HG03442 (cell line): ENCODE measurements at regions not wholly inside any gene's neighbourhood (a gene's known extent, or its start where the extent isn't known, plus 50 kb on each side); places are given as distances from the start of the nearest gene placed in this dataset.

Experiments
- ATAC-seq: cut with Tn5 transposase; IDR thresholded peaks from one replicate; pipeline ENCODE4 v1.9.1; 2021; ENCODE audit warnings: mild to moderate bottlenecking, moderate library complexity; ENCODE audit not compliant: unreplicated experiment

DNA sequence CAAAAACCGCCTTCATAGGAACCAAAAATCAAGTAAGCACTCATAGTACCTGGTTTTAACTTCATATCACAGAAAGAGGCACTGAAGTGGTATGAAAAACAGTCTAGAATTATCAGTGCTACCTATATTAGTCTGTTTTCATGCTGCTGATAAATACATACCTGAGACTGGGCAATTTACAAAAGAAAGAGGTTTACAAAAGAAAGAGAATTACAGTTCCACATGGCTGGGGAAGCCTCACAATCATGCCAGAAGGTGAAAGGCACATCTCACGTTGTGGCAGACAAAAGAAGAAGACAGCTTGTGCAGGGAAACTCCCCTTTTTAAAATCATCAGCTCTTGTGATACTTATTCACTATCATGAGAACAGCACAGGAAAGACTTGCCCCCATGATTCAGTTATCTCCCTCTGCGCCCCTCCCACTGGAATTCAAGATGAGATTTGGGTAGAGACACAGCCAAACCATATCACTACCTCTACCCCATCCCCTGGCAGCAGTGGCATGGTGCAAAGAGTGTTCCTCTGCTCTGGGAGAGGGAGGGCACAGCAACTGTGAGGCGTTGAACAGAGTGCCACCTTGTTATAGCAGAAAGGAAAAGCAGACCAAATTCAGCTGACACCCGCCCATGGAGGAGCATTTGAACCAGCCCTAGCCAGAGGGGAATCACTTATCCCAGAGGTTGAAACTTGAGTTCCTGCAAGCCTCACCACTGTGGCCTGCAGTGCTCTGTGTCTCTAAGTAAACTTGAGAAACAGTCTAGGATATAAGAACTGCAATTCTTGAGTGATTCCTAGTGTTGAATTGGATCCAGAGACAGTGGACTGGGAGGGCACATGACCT is 61.9 kb upstream of the PTPRZ1 start:
- no peak for ATAC-seq

DNA sequence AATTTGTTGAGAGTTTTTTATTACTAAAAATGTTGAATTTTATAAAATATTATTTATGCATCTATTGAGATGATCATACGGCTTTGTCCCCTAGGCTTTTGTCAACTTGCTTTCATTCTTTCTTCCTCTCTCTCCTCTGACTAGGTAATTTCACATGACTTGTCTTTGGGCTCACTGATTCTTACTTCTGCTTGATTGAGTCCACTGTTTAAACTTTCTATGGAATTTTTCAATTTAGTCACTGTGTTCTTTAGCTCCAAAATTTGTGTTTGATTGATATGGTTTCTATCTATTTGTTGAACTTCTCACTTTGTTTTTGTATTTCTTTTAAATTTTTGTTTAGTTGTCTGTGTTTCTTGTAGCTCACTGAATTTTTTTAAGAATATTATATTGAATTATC is 65.9 kb upstream of the PTPRZ1 start:
- ATAC-seq: no peak

DNA sequence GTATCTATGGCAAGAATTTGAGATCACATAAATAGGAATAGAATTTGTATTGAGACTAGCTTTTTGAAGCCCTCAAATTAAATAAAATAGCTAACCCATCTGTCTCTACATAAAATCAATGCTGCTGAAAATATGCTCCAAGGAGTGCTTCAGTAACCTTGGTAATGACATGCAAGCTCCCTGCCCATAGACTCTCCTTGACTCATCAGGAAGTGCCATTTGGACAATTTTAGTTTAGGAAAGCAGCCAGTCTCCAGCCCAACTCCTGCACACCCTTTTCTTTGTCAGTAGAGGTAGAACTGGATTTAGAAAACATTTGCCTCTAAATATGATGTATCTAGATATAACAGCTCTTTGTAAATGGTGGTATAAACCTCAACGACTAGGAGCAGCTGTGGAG is 69.9 kb upstream of the PTPRZ1 start:
- ATAC-seq: no peak

DNA sequence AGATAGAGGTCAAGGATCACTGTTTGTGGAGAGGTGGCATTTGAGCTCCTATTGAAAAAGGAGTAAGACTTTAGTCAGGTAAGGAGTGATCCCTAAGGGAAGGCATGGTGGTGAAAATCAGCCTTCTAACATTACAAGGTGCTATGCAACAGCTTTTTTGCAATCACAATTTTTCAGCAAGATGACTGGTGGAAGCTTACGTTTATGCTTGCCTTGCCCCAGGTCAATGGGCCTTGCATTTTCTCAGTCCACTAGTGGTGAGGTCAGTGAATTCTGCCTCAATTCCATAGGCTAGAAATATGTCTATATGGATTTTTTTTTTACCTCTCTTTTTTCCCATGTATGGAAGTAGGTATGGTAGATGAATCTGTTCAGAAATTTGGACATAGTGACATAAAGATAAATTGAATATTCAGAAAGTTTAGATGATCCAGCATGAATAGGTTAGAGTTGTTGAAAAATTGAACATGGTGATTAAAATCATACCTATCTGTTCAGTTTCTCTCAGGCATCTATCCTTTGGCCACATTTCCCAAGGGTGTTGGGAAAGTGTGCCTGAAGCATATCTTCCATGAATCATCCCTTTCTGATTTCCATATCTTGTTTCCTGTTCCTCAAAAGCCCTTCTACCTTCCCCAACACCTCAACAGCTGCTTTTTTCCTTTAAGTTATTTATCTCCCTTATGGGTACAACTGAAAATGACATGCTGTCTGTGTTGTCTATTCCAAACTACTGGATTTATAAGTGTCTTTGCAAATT is 71.9 kb upstream of the PTPRZ1 start:
- ATAC-seq: no peak

DNA sequence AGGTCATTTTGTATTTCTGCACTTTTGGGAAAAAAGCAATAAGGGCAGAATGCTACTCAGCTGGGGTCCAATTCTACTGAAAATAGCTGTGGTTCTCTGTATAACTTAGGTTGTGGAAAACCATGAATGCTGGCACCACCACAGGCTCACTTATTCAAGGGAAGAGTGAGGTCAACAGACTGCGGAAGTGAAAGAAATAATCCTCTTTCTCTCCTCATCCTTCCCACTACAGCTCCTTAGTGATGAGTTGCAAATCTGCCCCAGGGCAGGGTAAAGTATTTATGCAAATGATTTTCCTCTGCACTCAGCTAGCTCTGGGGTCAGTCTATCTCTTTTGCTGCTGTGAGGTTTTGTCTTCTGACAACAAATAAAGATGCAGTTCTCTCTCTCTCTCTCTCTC is 74.1 kb upstream of the PTPRZ1 start:
- no peak for ATAC-seq

DNA sequence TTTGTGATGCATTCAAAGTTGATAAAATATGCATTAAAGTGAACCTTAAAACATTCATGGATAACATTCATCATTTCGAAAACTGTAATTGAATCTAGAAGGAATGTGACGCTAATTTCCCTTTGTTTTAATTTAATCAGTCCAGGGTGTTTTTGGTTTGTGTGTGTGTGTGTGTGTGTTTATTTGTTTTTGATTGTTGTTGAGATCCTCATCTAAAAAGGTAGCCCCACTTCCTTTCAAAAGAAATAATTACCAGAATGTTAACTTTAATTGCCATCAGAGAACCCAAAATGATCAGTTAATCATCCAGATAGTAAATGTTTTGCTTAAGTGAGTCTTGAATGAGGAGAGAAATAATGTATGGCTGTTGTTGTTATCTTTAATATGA is 74.5 kb upstream of the PTPRZ1 start:
- ATAC-seq: no peak

DNA sequence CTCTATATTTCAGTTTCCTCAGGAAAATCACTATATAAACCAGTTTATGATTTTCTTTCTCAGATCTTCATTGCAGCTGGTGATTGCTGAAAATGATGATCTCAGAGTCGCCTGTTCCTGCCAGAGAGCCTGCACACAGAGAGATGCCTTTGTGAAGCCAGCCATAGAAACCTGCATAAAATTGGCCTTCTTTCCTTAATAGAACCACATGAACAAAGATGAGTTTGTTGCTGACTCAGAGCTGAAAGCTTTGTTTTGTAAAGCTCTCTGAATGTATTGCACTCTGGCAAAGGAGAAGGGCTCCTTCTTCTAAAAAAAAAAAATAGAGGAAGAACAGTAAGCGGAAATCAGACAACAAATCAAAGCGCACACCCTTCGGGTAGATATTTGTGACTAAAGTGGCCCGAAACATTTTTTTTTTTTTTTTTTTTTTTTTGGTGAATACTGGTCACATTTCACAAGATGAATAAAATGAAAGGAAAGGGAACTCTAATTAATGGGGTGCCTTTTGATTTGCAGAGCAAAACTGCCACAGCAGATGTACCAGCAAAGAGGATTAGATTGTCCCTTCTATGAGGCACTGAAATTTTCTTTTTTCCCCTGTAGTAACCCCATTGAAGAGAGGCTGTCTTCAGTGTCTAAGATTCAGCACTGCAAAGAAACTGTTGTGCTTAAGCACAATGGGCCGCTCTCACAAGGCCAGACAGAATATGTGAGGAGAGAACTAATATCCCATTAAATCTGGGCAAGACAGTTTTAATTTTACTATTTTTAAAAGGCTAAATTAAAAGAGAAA is 75.1 kb upstream of the PTPRZ1 start:
- no peak for ATAC-seq

DNA sequence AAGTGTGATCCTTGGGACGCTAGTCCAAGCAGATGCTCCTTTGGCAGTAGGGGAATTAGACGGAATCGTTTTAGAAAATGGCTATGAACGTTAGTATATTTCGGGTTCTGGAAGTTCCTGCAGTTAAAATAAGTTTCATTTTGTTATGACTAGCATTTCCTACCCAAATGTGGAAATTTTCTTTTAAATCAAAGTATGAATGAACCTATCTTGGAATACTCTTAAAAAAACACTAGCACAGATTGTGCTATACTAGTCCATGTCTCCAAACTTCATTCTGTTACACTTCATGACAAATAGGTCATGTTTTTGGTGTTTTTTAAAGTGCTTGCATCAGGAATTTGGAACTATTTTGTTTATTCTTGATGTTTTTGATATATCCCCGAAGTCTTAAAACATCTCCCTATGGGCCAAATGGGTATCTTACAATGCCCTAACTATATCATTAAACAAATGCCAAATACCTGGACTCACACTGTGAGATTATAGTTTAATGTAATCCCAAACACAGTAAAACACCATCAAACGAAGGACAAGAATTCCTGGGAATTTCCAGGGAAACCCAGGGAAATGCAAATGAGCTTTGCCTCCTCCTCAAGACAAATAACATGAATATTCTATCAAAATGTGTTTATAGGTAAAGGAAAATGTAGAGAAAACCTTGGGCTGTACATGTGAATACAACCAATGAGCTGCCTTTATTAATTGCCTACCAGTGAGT is 75.9 kb upstream of the PTPRZ1 start:
- no peak for ATAC-seq

DNA sequence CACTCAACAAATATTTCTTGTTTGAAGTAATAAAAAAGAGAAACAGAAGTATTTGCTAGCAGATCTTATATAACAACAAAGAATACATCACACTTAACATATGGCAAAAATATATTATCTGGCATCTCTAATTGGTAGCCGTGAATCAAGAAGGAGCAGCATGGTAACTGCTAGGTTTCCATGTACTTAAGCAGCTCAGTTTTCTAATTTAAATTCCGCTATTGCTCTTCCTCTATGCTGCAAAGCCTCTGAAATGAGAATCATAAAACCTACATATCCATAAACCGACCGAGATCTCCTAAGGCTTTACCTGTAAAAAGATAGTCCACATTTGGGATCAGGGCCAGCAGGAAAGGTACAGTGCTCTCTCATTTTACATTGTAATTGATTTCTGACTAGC is 76.6 kb upstream of the PTPRZ1 start:
- no peak for ATAC-seq

DNA sequence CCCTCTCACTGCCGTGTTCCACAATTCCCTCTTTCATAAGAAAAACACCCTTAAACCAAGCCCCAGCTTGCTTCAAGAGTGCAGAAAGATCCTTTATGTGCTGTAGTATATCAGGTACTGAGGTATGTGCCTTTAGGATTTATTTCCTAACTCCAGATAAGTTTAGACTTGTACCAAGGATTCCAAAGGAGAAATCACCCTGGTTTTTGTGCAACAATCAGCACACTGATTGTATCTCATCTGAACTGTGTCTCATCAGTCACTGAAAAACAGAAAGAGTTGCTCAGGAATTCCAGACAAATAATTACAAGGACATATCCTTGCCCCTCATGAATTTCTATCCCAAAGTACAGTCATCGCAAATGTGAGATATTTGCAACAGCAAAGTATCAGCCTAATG is 77.2 kb upstream of the PTPRZ1 start:
- no peak for ATAC-seq

DNA sequence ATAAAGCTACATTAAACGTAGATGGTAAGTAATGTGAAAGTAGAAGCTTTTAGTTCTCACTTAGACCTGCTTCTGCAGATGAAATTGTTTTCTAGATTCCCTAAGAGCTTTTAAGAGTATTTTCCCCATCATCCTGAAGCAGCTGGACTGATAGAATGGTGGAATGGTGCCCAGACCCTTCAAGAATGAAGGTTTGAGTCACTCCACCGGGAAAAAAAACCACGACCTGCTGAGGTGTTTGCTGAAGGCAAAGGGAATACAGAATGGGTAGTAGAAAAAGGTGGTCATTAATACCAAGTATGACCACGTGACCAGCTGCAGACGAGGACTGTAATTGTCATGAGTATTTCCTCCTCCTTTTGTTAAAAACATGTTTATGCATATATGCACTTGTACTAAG is 79.2 kb upstream of the PTPRZ1 start:
- no peak for ATAC-seq

DNA sequence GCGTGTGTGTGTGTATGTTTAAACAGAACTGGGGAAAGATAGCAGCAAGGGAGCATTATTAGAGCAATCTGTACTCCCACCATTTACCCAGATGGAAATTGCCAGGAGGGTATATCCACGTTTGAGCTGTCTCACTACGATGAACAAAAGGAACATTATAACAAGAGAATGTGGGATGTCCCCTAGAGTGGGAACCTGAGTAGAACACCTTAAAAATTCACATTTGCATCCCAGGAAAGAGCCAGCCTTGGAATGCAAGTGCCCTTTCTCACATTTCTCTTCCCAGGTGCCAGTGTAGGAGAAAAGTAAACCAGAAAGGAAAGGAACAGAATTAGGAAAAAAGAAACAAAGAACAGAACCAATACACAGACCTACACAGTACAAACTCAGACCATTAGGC is 95.3 kb upstream of the PTPRZ1 start:
- no peak for ATAC-seq

DNA sequence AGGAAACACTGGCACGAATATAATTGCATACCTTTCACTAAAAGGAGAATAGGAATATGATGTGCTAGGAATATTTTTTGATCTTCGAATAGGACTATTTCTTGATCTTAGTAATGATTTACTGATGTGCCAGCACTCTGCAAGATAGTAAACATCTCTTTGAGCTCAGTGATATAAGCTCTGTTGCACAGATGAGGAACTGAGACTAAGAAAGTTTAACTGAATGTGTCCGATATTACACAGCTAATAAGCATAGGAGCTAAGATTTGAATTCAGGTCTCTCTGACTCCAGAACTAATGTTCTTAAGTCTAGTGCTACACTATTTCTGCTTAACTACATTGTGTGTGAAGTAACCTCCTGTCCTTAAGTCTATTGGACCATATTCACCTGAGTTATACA is 98.4 kb upstream of the PTPRZ1 start:
- ATAC-seq: peak; percentile 60

DNA sequence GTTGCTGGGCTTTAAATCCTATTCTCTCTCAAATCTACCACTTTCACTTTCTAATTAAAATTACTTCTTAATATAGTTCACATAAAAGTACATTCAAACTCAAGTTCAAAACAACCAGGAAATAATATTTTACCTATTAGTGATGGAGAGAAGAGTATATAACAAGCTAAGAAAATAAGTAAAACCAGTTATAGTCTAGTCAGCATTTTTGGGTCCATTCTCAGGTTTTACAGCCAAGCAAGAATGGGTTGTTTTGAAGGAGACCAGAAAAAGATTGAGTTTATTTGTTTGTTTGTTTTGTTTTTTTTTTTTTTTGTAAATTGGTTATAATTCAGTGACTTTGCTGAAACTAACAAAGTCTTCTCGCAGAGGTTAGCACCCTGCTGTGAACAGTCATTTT is 106.3 kb upstream of the PTPRZ1 start:
- no peak for ATAC-seq

DNA sequence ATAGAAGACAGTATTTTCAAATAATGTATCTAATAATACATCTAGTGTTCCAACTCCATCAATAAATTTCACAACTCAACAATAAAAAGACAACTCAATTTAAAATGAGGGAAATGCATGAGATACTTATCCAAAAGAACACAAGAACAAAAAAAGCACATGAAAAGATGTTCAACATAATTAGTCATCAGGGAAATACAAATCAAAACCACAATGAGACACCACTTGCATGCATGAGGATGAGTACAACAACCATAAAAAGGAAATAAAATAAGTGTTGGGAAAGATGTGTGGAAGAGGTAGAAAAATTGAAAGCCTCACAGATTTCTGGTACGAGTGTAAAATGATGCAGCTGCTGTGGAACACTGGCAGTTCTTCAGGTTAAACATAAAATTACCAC is 111.6 kb upstream of the PTPRZ1 start:
- no peak for ATAC-seq

DNA sequence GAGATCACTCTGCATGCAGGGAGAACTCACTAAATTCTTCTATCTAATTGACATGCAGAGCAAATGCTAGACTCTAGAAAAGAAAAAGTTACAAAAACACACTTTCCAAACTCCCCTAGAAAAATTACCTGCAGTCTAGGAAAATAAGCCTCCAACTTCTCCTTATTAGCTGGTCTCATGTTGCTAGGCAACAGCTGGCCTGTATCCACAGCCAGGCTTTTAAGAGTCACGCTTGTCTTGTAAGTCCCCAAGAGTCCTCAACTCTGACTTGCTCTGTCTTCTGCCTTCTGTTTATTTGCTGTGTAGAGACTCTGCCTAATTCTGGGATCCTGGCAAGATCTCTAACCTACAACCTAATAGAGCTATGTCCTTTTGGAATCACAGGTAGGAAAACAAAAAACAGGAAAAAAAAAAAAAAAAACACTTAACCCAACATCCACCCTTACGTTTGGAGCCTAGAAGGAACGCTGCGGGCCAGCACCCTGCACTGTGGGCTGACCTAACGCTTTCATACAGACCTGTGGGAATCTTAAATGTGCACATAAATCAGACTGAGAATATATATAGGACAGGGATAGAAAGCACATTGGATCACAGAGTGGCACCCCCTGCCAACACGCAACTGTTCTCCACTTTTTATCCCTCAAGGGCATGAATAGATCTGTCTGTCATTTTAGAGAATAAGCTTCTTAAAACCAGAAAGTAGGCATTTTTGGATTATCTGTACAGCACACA is 117.0 kb upstream of the PTPRZ1 start:
- ATAC-seq: no peak

DNA sequence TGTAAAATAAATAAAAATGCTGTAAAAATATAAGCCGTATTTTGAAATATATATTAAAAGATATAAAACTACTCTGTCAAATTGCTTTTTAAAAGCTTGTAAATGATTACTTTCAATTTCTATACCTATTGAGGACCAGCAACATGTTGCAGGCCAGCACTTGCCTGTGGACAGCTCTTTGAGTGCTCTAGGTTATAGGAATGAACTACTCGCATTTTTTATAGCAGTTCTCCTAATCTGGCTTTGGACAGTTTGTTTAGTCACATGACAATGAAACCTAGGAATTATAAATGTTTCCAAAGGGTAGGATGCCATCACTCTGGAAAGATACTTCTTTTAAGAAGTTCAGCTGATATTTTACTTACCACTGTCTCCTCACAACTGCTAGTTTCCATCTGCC is 117.7 kb upstream of the PTPRZ1 start:
- no peak for ATAC-seq

DNA sequence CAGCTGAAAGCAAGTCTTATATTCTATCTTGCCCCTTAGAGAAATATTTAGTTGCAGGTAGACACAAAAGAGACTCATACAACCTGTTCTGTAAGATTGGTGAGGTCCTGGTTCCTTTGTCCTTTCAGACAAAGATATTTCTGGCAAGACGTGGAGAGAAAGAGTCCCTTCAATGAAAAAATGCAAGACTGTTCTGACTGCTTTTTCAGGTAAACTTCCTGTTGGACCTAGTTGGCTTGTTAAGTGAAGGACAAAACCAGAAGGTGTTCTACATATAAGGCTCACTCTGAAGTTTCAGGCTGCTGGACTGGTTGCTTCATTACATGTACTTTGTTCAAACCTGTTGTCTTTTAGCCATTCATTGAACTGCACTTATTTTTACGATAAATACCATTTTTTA is 119.0 kb upstream of the PTPRZ1 start:
- no peak for ATAC-seq

DNA sequence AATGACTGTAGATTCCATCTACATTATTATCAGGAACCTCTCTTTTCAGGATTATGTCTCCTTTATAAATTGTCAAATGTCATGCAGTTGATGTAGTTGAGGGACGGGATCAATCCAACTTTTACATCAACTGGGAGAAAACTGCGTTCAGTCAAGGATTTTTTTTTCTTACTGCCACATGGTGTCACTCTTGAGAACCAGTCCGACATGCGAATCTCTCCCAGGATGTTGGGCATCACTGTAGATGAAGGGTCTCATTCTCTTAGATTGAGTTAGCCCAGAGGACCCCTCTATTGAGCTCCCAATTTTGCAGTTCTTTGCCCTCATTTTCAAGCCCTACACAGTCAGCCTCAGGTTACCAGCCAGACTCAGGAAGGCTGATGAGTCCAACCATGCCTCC is 120.3 kb upstream of the PTPRZ1 start:
- ATAC-seq: no peak

DNA sequence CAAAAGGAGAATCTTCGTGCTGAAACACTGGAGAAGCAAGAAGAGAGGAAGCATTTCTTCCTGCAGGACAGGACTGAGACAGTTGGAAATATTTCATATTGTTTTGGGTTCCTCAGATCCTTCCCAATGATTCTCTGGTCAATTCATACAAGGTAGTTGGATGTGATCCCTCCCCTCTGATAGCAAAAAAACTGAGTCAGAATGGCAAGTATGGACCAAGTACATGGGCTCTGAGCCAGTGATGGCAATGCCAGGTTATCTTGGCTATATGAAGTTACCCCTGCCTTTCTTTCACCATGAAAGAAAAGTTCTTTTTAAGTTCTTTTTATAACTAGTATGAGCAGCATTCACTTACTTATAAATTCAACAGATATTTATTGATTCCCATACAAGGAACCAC is 124.4 kb upstream of the PTPRZ1 start:
- no peak for ATAC-seq
